WTC11 (cell line): ENCODE measurements at regions not wholly inside any gene's neighbourhood (a gene's known extent, or its start where the extent isn't known, plus 50 kb on each side); places are given as distances from the start of the nearest gene placed in this dataset.

Experiments
- ATAC-seq: fragments of 200-7000 bp; cut with Tn5 transposase; 2 replicates; pipeline ENCODE4 v1.10.0; 2021; ENCODE audit warnings: mild to moderate bottlenecking, moderate library complexity
- CTCF ChIA-PET: fragments of 300-600 bp; sonication (Branson Sonifier 250); formaldehyde crosslinking; loops from one replicate; lab custom pipeline; 2021; ENCODE audit warnings: antibody characterized with exemption; lab: Charles Lee
- POLR2A ChIA-PET: fragments of 350-600 bp; sonication (Branson Sonifier 250); formaldehyde crosslinking; loops from one replicate; lab custom pipeline; 2021; ENCODE audit warnings: antibody characterized with exemption; lab: Charles Lee
- DNase-seq: peaks from one replicate; pipeline ENCODE4 v3.0.0; 2021; ENCODE audit warnings: low spot score
- H3K27ac Mint-ChIP-seq: 2 replicates; pipeline ENCODE4 v1.8.0; 2021; ENCODE audit warnings: mixed read lengths
- H3K27me3 Mint-ChIP-seq: 2 replicates; pipeline ENCODE4 v1.8.0; 2021; ENCODE audit warnings: low read depth, mild to moderate bottlenecking, moderate library complexity, mixed read lengths
- H3K36me3 Mint-ChIP-seq: 2 replicates; pipeline ENCODE4 v1.8.0; 2021; ENCODE audit warnings: mixed read lengths
- H3K4me1 Mint-ChIP-seq: 2 replicates; pipeline ENCODE4 v1.8.0; 2022; ENCODE audit warnings: mixed read lengths
- H3K4me3 Mint-ChIP-seq: 2 replicates; pipeline ENCODE4 v1.8.0; 2021; ENCODE audit warnings: mild to moderate bottlenecking, moderate library complexity, mixed read lengths
- H3K9me3 Mint-ChIP-seq: 2 replicates; pipeline ENCODE4 v1.8.0; 2021; ENCODE audit warnings: mixed read lengths
- ATF3 ChIP-seq: sonication (generic); formaldehyde crosslinking; conservative IDR thresholded peaks from 2 replicates; pipeline ENCODE4 v1.8.1; 2022; ENCODE audit warnings: mild to moderate bottlenecking, missing genetic modification reagents
- CREM ChIP-seq: sonication (generic); formaldehyde crosslinking; IDR thresholded peaks from 2 replicates; pipeline ENCODE4 v1.8.1; 2022; ENCODE audit warnings: mild to moderate bottlenecking, missing genetic modification reagents, moderate library complexity
- E2F5 ChIP-seq: sonication (generic); formaldehyde crosslinking; IDR thresholded peaks from 2 replicates; pipeline ENCODE4 v1.8.1; 2022; ENCODE audit warnings: mild to moderate bottlenecking, moderate library complexity, missing genetic modification reagents
- ESRRA ChIP-seq: sonication (generic); formaldehyde crosslinking; IDR thresholded peaks from 2 replicates; pipeline ENCODE4 v1.8.1; 2022; ENCODE audit warnings: mild to moderate bottlenecking, missing genetic modification reagents, borderline replicate concordance
- FOXK1 ChIP-seq: sonication (generic); formaldehyde crosslinking; IDR thresholded peaks from 2 replicates; pipeline ENCODE4 v1.8.0; 2022; ENCODE audit warnings: mild to moderate bottlenecking, moderate library complexity, missing genetic modification reagents
- FOXP1 ChIP-seq: sonication (generic); formaldehyde crosslinking; IDR thresholded peaks from 2 replicates; pipeline ENCODE4 v1.8.0; 2022; ENCODE audit warnings: missing genetic modification reagents, mild to moderate bottlenecking, moderate library complexity, borderline replicate concordance
- HMGA2 ChIP-seq: fragments of 250-450 bp; sonication (Bioruptor Pico); IDR thresholded peaks from 2 replicates; pipeline ENCODE4 v1.4.0; 2021; ENCODE audit warnings: mild to moderate bottlenecking, moderate library complexity
- IRF1 ChIP-seq: sonication (generic); formaldehyde crosslinking; IDR thresholded peaks from 2 replicates; pipeline ENCODE4 v1.8.0; 2023; ENCODE audit warnings: missing genetic modification reagents
- JUN ChIP-seq: sonication (generic); formaldehyde crosslinking; IDR thresholded peaks from 2 replicates; pipeline ENCODE4 v1.8.0; 2023; ENCODE audit warnings: mild to moderate bottlenecking, missing genetic modification reagents
- MLX ChIP-seq: sonication (generic); formaldehyde crosslinking; IDR thresholded peaks from 2 replicates; pipeline ENCODE4 v1.8.1; 2023; ENCODE audit warnings: mild to moderate bottlenecking, missing genetic modification reagents, moderate library complexity
- MYBL2 ChIP-seq: sonication (generic); formaldehyde crosslinking; IDR thresholded peaks from 2 replicates; pipeline ENCODE4 v1.8.1; 2023; ENCODE audit warnings: mild to moderate bottlenecking, moderate library complexity, missing genetic modification reagents
- NFATC4 ChIP-seq: fragments of 250-450 bp; sonication (Bioruptor Pico); IDR thresholded peaks from 2 replicates; pipeline ENCODE4 v1.9.0; 2021; ENCODE audit warnings: mild to moderate bottlenecking
- PREB ChIP-seq: sonication (generic); formaldehyde crosslinking; IDR thresholded peaks from 2 replicates; pipeline ENCODE4 v1.8.1; 2022; ENCODE audit warnings: mild to moderate bottlenecking, missing genetic modification reagents, moderate library complexity, borderline replicate concordance
- PRRX2 ChIP-seq: fragments of 250-450 bp; sonication (Bioruptor Pico); IDR thresholded peaks from 2 replicates; pipeline ENCODE4 v1.8.0; 2021; ENCODE audit warnings: mild to moderate bottlenecking
- SMAD3 ChIP-seq: sonication (generic); formaldehyde crosslinking; IDR thresholded peaks from 2 replicates; pipeline ENCODE4 v1.8.0; 2022; ENCODE audit warnings: missing genetic modification reagents, mild to moderate bottlenecking, borderline replicate concordance
- SOX15 ChIP-seq: fragments of 250-450 bp; sonication (Bioruptor Pico); IDR thresholded peaks from 2 replicates; pipeline ENCODE4 v1.9.0; 2021; ENCODE audit warnings: mild to moderate bottlenecking
- TCF7 ChIP-seq: sonication (generic); formaldehyde crosslinking; IDR thresholded peaks from 2 replicates; pipeline ENCODE4 v1.8.0; 2022; ENCODE audit warnings: mild to moderate bottlenecking, low read depth, missing genetic modification reagents, moderate library complexity
- USF2 ChIP-seq: sonication (generic); formaldehyde crosslinking; IDR thresholded peaks from 2 replicates; pipeline ENCODE4 v1.8.1; 2023; ENCODE audit warnings: mild to moderate bottlenecking, missing genetic modification reagents, moderate library complexity
- ZBTB43 ChIP-seq: sonication (generic); formaldehyde crosslinking; IDR thresholded peaks from 2 replicates; pipeline ENCODE4 v1.8.1; 2023; ENCODE audit warnings: mild to moderate bottlenecking, missing genetic modification reagents
- ZNF281 ChIP-seq: sonication (generic); formaldehyde crosslinking; IDR thresholded peaks from 2 replicates; pipeline ENCODE4 v1.8.0; 2023; ENCODE audit warnings: mild to moderate bottlenecking, missing genetic modification reagents
- ZNF425 ChIP-seq: fragments of 250-450 bp; sonication (Bioruptor Pico); conservative IDR thresholded peaks from 2 replicates; pipeline ENCODE4 v1.9.0; 2021; ENCODE audit warnings: mild to moderate bottlenecking
- ZSCAN18 ChIP-seq: fragments of 250-450 bp; sonication (Bioruptor Pico); IDR thresholded peaks from 2 replicates; pipeline ENCODE4 v2.1.2; 2022; ENCODE audit warnings: mild to moderate bottlenecking, moderate library complexity

- no peak for TF ChIP-seq ZBTB43 (CRISPR knock-in tag)
- TF ChIP-seq FOXK1 = no peak
- no peak for TF ChIP-seq SOX15
- no peak for TF ChIP-seq E2F5 (CRISPR knock-in tag)
- TF ChIP-seq USF2 (CRISPR knock-in tag) = no peak
- TF ChIP-seq NFATC4 = no peak
- TF ChIP-seq SMAD3 = no peak
- TF ChIP-seq MLX (CRISPR knock-in tag) = no peak
- no peak for TF ChIP-seq TCF7 (CRISPR knock-in tag)
- no peak for TF ChIP-seq FOXP1 (CRISPR knock-in tag)
- no peak for TF ChIP-seq PRRX2 (CRISPR knock-in tag)
- TF ChIP-seq HMGA2 (CRISPR knock-in tag) = no peak
These were observed 324.9 kb downstream of the ZNF608 start (continued) for GRCh38 chr5:124421584-124421983.

- H3K27ac Mint-ChIP-seq = no peak overlapping the region
- H3K4me3 Mint-ChIP-seq = no peak overlapping the region
- peaks cover 41% of the 10 kb centered on the region for H3K36me3 Mint-ChIP-seq
- TF ChIP-seq ZNF281 (CRISPR knock-in tag) (no peak), JUN (CRISPR knock-in tag) (no peak), NFATC4 (no peak), ATF3 (CRISPR knock-in tag) (no peak), ESRRA (CRISPR knock-in tag) (no peak)
- peaks cover 4% of the 10 kb centered on the region; the same call in 1 of the 2 replicates for H3K27me3 Mint-ChIP-seq
- ChIA-PET POLR2A (no interaction called here), CTCF (no interaction called here)
- ATAC-seq (no peak), DNase-seq (no peak)
- no peaks in the 10 kb centered on the region for H3K4me1 Mint-ChIP-seq
- peaks cover 43% of the 10 kb centered on the region for H3K9me3 Mint-ChIP-seq
These were observed 325.5 kb downstream of the ZNF608 start for GRCh38 chr5:124420952-124421351.

GRCh38 chr5:124419531-124419930 lies 326.9 kb downstream of the ZNF608 start:
- Mint-ChIP-seq H3K4me1 (no peaks in the 10 kb centered on the region), H3K27me3 (peaks cover 4% of the 10 kb centered on the region; the same call in 1 of the 2 replicates), H3K4me3 (no peak overlapping the region), H3K9me3 (peaks cover 36% of the 10 kb centered on the region), H3K27ac (no peak overlapping the region), H3K36me3 (peaks cover 32% of the 10 kb centered on the region)
- no peak for ATAC-seq
- ChIA-PET CTCF (no interaction called here), POLR2A (no interaction called here)
- no peak for DNase-seq
- no peak for TF ChIP-seq ZSCAN18
- no peak for TF ChIP-seq CREM
- TF ChIP-seq MYBL2 (CRISPR knock-in tag) = no peak
- TF ChIP-seq ZNF425 = no peak
- no peak for TF ChIP-seq PREB (CRISPR knock-in tag)
- TF ChIP-seq IRF1 = no peak
